ENCODE measurements at regions not wholly inside any gene's neighbourhood (a gene's known extent, or its start where the extent isn't known, plus 50 kb on each side); places are given as distances from the start of the nearest gene placed in this dataset.
"Not testable (repeated sequence)": the region's sequence is repeated elsewhere in the genome, so short reads cannot be mapped to it uniquely, and the experiment has no call there.

DNA sequence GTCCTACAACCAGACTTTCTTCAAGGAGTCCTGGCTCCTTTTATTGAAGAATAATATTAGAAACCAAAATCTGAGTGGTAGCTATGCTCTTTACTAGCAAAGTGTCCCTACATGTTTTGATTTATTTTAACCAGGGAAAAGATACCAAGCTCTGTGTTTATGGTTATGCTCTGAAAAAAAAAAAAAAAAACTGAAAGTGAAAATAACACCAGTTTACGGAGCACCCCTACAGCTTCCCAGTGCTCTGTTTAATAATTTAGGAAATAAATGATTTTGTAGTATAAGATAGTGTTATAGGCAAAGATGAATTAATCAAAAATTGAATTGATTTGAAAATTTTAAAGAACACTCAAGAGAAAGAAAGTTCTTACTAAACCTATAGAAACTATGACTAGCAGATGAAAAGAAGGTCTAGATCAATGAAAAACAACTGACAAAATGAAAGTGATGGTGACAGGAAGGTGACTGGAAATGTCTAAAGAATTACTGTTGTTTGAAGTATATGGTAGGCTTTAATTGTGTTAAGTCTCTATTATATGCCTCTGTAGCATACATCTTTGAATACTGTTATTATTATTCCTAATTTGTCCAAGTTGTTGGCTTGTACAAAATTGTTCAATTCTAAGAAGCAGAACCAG lies 1698.4 kb upstream of the PCDH10 start:
- H3K36me3 ChIP-seq: no peaks in the 10 kb centered on the region
- no peaks in the 10 kb centered on the region for H3K4me1 ChIP-seq
- no peak for ATAC-seq
- no peaks in the 10 kb centered on the region for H3K27me3 ChIP-seq (ENCODE audit: low read depth)
- H3K27ac ChIP-seq: no peak overlapping the region
- DNase-seq: no peak
- H3K9me3 ChIP-seq: no peaks in the 10 kb centered on the region
- intact Hi-C loops (cut with DNase I): no loop called here
- H3K4me3 ChIP-seq: no peak overlapping the region
- TF ChIP-seq, protein P1, sequence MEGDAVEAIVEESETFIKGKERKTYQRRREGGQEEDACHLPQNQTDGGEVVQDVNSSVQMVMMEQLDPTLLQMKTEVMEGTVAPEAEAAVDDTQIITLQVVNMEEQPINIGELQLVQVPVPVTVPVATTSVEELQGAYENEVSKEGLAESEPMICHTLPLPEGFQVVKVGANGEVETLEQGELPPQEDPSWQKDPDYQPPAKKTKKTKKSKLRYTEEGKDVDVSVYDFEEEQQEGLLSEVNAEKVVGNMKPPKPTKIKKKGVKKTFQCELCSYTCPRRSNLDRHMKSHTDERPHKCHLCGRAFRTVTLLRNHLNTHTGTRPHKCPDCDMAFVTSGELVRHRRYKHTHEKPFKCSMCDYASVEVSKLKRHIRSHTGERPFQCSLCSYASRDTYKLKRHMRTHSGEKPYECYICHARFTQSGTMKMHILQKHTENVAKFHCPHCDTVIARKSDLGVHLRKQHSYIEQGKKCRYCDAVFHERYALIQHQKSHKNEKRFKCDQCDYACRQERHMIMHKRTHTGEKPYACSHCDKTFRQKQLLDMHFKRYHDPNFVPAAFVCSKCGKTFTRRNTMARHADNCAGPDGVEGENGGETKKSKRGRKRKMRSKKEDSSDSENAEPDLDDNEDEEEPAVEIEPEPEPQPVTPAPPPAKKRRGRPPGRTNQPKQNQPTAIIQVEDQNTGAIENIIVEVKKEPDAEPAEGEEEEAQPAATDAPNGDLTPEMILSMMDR (IDR thresholded peaks at IDR 0.05): no peak

DNA sequence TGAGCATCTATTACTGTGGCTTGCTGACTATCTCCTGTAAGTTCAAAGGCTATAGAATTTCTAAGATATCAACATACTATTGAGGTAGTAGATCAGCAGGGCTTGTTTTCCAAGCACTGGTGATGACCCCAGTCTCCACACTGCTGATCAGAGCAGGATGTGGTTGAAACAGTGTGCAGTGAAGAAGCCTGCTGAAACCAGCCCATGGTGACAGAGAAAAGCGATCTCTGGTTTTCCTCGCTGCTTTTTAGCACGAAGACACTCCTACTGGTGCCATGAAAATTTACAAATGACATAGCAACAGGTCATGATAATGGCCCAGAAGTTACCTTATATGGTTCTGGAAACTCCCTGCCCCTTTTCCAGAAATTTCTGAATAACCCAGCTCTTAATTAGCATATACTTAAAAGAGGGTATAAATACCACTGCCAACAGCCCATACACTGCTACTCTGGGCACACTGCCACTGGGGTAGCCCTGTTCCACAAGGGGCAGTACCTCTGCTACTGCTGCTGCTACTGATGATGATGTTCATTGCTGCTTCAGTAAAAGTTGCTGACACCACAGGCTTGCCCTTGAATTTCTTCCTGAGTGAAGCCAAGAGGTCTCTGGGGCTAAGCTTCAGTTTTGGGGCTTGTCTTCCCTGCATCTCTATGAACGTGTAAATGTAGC lies 1689.5 kb upstream of the PCDH10 start:
- H3K9me3 ChIP-seq: no peaks in the 10 kb centered on the region

DNA sequence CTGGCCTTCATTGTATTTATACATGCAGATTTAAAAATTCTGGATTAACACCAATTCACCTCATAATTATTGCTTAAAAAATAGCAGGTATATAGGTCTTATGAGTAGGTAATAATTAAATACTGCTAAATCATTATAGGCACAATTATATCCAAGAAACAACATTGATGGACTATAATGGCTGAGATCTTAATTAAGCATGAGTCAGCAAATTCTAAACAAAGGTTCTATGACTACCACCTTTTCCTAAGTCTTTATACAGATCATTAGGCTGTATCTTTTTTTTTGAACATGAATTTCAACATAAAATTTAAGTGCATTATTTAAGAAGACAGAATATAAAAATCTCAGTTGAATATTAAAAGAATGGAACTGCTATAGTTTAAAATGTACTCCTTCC lies 1678.7 kb upstream of the PCDH10 start:
- Histone ChIP-seq H3K27me3 (ENCODE audit: low read depth) (no peaks in the 10 kb centered on the region), H3K4me3 (no peak overlapping the region), H3K9me3 (no peaks in the 10 kb centered on the region), H3K36me3 (no peaks in the 10 kb centered on the region), H3K4me1 (no peaks in the 10 kb centered on the region), H3K27ac (no peak overlapping the region)
- intact Hi-C loops (cut with DNase I): no loop called here
- TF ChIP-seq, protein P1 (IDR thresholded peaks at IDR 0.05): no peak
- DNase-seq: no peak
- no peak for ATAC-seq

More for the DNA sequence above, 1689.5 kb upstream of the PCDH10 start:
- TF ChIP-seq, protein P1 (IDR thresholded peaks at IDR 0.05): no peak
- Histone ChIP-seq H3K27ac (no peak overlapping the region), H3K36me3 (no peaks in the 10 kb centered on the region), H3K4me3 (no peak overlapping the region), H3K27me3 (ENCODE audit: low read depth) (no peaks in the 10 kb centered on the region), H3K4me1 (no peaks in the 10 kb centered on the region)
- DNase-seq: no peak
- ATAC-seq: no peak
- intact Hi-C loops (cut with DNase I): no loop called here

DNA sequence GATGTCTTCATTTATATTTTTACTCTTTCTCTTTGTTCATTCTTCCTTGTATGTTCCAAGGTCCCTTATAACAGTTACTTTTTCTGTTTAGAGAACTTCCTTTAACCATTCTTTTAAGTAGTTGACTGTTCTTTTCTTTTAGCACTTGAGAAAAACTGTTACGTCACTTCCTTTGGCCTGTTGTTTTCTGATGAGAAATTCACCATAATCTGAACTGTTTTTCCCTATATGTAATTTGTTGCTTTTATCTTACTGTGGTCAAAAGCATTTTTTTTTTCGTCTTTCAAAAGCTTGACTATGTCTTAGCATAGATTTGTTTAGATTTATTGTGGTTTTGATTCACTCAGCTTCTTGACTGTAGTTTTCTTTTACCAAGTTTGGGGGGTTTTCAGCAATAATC lies 1660.3 kb upstream of the PCDH10 start:
- no peaks in the 10 kb centered on the region for H3K9me3 ChIP-seq
- H3K27me3 ChIP-seq (ENCODE audit: low read depth): no peaks in the 10 kb centered on the region
- H3K36me3 ChIP-seq: no peaks in the 10 kb centered on the region
- no peak overlapping the region for H3K4me3 ChIP-seq
- TF ChIP-seq, protein P1 (IDR thresholded peaks at IDR 0.05): no peak
- ATAC-seq (no peak), DNase-seq (no peak)
- H3K27ac ChIP-seq: no peak overlapping the region
- no peaks in the 10 kb centered on the region for H3K4me1 ChIP-seq
- intact Hi-C loops (cut with DNase I): no loop called here

DNA sequence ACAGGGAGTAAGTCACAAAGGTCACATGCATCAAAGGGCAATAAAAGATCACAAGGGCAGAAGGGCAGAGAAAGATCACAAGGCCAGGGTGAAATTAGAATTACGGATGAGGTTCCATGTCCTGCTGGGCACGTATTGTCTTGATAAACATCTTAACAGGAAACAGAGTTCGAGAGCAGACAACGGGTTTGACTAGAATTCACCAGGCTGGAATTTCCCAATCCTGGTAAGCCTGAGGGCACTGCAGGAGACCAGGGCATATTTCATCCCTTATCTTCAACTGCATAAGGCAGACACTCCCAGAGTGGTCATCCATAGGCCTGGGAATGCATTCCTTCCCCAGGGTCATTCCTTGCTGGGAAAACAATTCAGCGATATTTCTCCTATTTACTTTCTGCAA lies 1652.9 kb upstream of the PCDH10 start:
- H3K4me3 ChIP-seq; H3K27ac ChIP-seq; DNase-seq; H3K27me3 ChIP-seq (ENCODE audit: low read depth); H3K9me3 ChIP-seq; H3K4me1 ChIP-seq; ATAC-seq; intact Hi-C loops (cut with DNase I); H3K36me3 ChIP-seq: not testable (repeated sequence)

DNA sequence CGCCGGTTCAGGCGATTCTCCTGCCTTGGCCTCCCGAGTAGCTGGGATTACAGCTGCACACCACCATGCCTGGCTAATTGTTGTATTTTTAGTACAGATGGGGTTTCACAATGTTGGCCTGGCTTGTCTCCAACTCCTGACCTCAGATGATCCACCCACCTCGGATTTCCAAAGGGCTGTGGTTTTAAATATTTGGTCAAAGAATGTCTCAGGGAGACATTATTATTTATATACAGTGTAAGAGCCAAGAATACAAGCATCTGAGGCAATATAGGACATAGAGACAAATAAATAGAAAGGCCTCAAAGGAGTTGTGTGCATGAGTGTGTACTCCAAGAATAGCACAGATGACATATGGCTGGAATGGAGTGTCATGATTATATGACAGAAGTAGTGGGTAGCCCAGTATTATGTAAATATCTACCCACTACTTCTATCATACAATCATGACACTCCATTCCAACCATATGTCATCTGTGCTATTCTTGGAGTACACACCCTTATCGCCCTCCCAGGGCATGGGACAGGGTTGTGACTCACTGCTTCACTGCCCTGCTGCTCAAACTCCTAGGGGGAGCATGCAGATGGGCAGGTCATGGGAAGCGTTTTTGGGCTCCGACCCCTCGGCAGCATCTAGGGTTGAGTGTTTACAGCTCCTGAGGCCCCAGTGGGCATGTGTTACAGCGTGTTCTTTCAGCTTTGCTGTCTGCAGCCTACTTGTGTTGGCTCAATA lies 1649.8 kb upstream of the PCDH10 start:
- H3K4me1 ChIP-seq: no peaks in the 10 kb centered on the region
- intact Hi-C loops (cut with DNase I): no loop called here
- no peak overlapping the region for H3K27ac ChIP-seq
- no peaks in the 10 kb centered on the region for H3K9me3 ChIP-seq
- H3K4me3 ChIP-seq: no peak overlapping the region
- no peak for DNase-seq
- H3K27me3 ChIP-seq (ENCODE audit: low read depth): no peaks in the 10 kb centered on the region
- no peak for ATAC-seq
- TF ChIP-seq, protein P1 (IDR thresholded peaks at IDR 0.05): no peak
- no peaks in the 10 kb centered on the region for H3K36me3 ChIP-seq

All from lower lobe of right lung (tissue), 2 donors.